ENCODE measurements at regions not wholly inside any gene's neighbourhood (a gene's known extent, or its start where the extent isn't known, plus 50 kb on each side); places are given as distances from the start of the nearest gene placed in this dataset.

DNA sequence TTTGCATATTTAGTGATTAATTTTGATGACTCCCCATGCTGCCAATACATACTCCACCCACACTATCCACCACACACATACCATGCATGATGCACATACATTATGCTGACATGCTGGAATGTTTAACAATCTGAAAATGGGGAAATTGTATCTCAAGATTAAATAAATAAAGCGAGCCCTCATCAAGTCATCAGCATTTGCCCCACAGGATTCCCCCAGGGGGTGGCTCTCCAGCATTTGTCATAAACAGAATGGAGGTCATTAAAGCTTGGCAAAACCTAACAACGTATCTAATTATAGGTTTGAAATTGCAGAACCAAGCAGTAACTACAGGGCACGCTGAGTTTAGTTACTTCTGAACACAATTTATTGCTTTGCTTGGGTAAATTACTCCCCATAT lies 141.2 kb upstream of the TACR1 start:
- Mint-ChIP-seq H3K36me3 (no peaks in the 10 kb centered on the region), H3K4me3 (no peak overlapping the region), H3K27me3 (ENCODE audit: low read depth in 3 of 3) (peaks cover 1 to 5% (median 2%) of the 10 kb centered on the region in 3 donors), H3K27ac (no peak overlapping the region), H3K4me1 (no peaks in the 10 kb centered on the region), H3K9me3 (peaks cover 0 to 2% (median 0%) of the 10 kb centered on the region in 7 donors)
- no peaks in the 10 kb centered on the region for H3K27me3 ChIP-seq (ENCODE audit: control insufficient read depth in 2 of 2, insufficient read depth in 2 of 2, low read length in 2 of 2)
- no peak overlapping the region for H3K4me3 ChIP-seq (replicated peaks in 1 of 3; ENCODE audit: low read depth in 2 of 3, low read length in 3 of 3)
- H3K36me3 ChIP-seq (replicated peaks in 1 of 2; ENCODE audit: control insufficient read depth in 1 of 2, insufficient read depth in 2 of 2, low read length in 2 of 2), result no peaks in the 10 kb centered on the region
- no peak overlapping the region for H3K4me2 ChIP-seq (replicated peaks; ENCODE audit: extremely low read depth, low read length, poor library complexity, severe bottlenecking)
- no peak overlapping the region for H2AFZ ChIP-seq (ENCODE audit: insufficient read depth, low read depth, low read length, poor library complexity, severe bottlenecking)
- no peak overlapping the region for H3K27ac ChIP-seq (ENCODE audit: low read depth in 1 of 2, low read length in 2 of 2)
- H3K4me1 ChIP-seq (ENCODE audit: control insufficient read depth in 1 of 2, insufficient read depth in 2 of 2, low read length in 2 of 2), result no peaks in the 10 kb centered on the region
- H3K79me2 ChIP-seq (ENCODE audit: insufficient read depth, low read length), result no peaks in the 10 kb centered on the region
- TF ChIP-seq, protein P1, sequence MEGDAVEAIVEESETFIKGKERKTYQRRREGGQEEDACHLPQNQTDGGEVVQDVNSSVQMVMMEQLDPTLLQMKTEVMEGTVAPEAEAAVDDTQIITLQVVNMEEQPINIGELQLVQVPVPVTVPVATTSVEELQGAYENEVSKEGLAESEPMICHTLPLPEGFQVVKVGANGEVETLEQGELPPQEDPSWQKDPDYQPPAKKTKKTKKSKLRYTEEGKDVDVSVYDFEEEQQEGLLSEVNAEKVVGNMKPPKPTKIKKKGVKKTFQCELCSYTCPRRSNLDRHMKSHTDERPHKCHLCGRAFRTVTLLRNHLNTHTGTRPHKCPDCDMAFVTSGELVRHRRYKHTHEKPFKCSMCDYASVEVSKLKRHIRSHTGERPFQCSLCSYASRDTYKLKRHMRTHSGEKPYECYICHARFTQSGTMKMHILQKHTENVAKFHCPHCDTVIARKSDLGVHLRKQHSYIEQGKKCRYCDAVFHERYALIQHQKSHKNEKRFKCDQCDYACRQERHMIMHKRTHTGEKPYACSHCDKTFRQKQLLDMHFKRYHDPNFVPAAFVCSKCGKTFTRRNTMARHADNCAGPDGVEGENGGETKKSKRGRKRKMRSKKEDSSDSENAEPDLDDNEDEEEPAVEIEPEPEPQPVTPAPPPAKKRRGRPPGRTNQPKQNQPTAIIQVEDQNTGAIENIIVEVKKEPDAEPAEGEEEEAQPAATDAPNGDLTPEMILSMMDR (IDR thresholded peaks at IDR 0.05), result no peak
- intact Hi-C loops (cut with micrococcal nuclease), result no loop called here
- no peak overlapping the region for H3K9ac ChIP-seq (ENCODE audit: insufficient read depth, low read length, poor library complexity, severe bottlenecking)
- H4K20me1 ChIP-seq (ENCODE audit: insufficient read depth, low read length), result no peaks in the 10 kb centered on the region
- H3K9me3 ChIP-seq (replicated peaks in 1 of 2; ENCODE audit: control insufficient read depth in 1 of 2, insufficient read depth in 1 of 2, low read length in 2 of 2), result no peaks in the 10 kb centered on the region
- DNase-seq, result no peak
- no CpG with 5 or more reads among the region's 3 CpGs for WGBS (ENCODE audit: insufficient coverage)

GRCh38 chr2:75338461-75338860 lies 139.1 kb upstream of the TACR1 start:
- H3K9me3 ChIP-seq (replicated peaks in 1 of 2; ENCODE audit: control insufficient read depth in 1 of 2, insufficient read depth in 1 of 2, low read length in 2 of 2), result no peaks in the 10 kb centered on the region
- H3K4me1 ChIP-seq (ENCODE audit: control insufficient read depth in 1 of 2, insufficient read depth in 2 of 2, low read length in 2 of 2), result no peaks in the 10 kb centered on the region
- no peaks in the 10 kb centered on the region for H3K79me2 ChIP-seq (ENCODE audit: insufficient read depth, low read length)
- H4K20me1 ChIP-seq (ENCODE audit: insufficient read depth, low read length), result no peaks in the 10 kb centered on the region
- DNase-seq, result no peak
- H2AFZ ChIP-seq (ENCODE audit: insufficient read depth, low read depth, low read length, poor library complexity, severe bottlenecking), result no peak overlapping the region
- H3K9me3 Mint-ChIP-seq, result peaks cover 0 to 2% (median 0%) of the 10 kb centered on the region in 7 donors
- H3K4me1 Mint-ChIP-seq, result no peaks in the 10 kb centered on the region
- no peak overlapping the region for H3K27ac Mint-ChIP-seq
- H3K27me3 Mint-ChIP-seq (ENCODE audit: low read depth in 3 of 3), result peaks cover 1 to 4% (median 2%) of the 10 kb centered on the region in 3 donors
- no peaks in the 10 kb centered on the region for H3K36me3 ChIP-seq (replicated peaks in 1 of 2; ENCODE audit: control insufficient read depth in 1 of 2, insufficient read depth in 2 of 2, low read length in 2 of 2)
- TF ChIP-seq, protein P1 (IDR thresholded peaks at IDR 0.05), result no peak
- intact Hi-C loops (cut with micrococcal nuclease), result no loop called here
- no peak overlapping the region for H3K4me3 Mint-ChIP-seq
- H3K36me3 Mint-ChIP-seq, result no peaks in the 10 kb centered on the region
- H3K4me3 ChIP-seq (replicated peaks in 1 of 3; ENCODE audit: low read depth in 2 of 3, low read length in 3 of 3), result no peak overlapping the region
- no peak overlapping the region for H3K4me2 ChIP-seq (replicated peaks; ENCODE audit: extremely low read depth, low read length, poor library complexity, severe bottlenecking)
- no peaks in the 10 kb centered on the region for H3K27me3 ChIP-seq (ENCODE audit: control insufficient read depth in 2 of 2, insufficient read depth in 2 of 2, low read length in 2 of 2)
- no peak overlapping the region for H3K9ac ChIP-seq (ENCODE audit: insufficient read depth, low read length, poor library complexity, severe bottlenecking)
- H3K27ac ChIP-seq (ENCODE audit: low read depth in 1 of 2, low read length in 2 of 2), result no peak overlapping the region
- WGBS (ENCODE audit: insufficient coverage), result 100% methylated on average over 2 of the region's 5 CpGs
